Naive B cell (primary cell): ENCODE measurements at regions not wholly inside any gene's neighbourhood (a gene's known extent, or its start where the extent isn't known, plus 50 kb on each side); places are given as distances from the start of the nearest gene placed in this dataset.

Experiments used
- ATAC-seq, 2 donors: fragments of 150-1000 bp; cut with Tn5 transposase; 2 replicates each; pipeline ENCODE4 v1.10.0; 2021; ENCODE audit warnings: low read depth in 2 of 2, mild to moderate bottlenecking in 2 of 2, moderate library complexity in 2 of 2
- DNase-seq: peaks from one replicate; pipeline ENCODE4 v3.0.0; 2022
- H3K27ac Mint-ChIP-seq, 6 donors: one replicate each; pipeline ENCODE4 v1.8.0; 2020 to 2022; ENCODE audit warnings: mild to moderate bottlenecking in 6 of 6, mixed read lengths in 6 of 6, moderate library complexity in 5 of 6, inconsistent platforms in 2 of 6
- H3K27me3 Mint-ChIP-seq, 3 donors: one replicate each; pipeline ENCODE4 v1.8.0; 2021 to 2022; ENCODE audit warnings: mixed read lengths in 3 of 3, mild to moderate bottlenecking in 1 of 3
- H3K36me3 Mint-ChIP-seq, 2 donors: one replicate each; pipeline ENCODE4 v1.8.0; 2020 to 2022; ENCODE audit warnings: mixed read lengths in 2 of 2, inconsistent platforms in 1 of 2, mild to moderate bottlenecking in 1 of 2
- H3K4me1 Mint-ChIP-seq, 3 donors: one replicate each; pipeline ENCODE4 v1.8.0; 2020 to 2022; ENCODE audit warnings: mixed read lengths in 3 of 3, inconsistent platforms in 1 of 3, mild to moderate bottlenecking in 1 of 3, moderate library complexity in 1 of 3
- H3K4me3 Mint-ChIP-seq, 8 donors: one replicate each; pipeline ENCODE4 v1.8.0; 2020 to 2022; ENCODE audit warnings: mild to moderate bottlenecking in 8 of 8, mixed read lengths in 8 of 8, moderate library complexity in 8 of 8, inconsistent platforms in 2 of 8
- H3K9me3 Mint-ChIP-seq, 7 donors: one replicate each; pipeline ENCODE4 v1.8.0; 2020 to 2022; ENCODE audit warnings: mixed read lengths in 7 of 7, mild to moderate bottlenecking in 5 of 7, inconsistent platforms in 2 of 7, moderate library complexity in 1 of 7

DNA sequence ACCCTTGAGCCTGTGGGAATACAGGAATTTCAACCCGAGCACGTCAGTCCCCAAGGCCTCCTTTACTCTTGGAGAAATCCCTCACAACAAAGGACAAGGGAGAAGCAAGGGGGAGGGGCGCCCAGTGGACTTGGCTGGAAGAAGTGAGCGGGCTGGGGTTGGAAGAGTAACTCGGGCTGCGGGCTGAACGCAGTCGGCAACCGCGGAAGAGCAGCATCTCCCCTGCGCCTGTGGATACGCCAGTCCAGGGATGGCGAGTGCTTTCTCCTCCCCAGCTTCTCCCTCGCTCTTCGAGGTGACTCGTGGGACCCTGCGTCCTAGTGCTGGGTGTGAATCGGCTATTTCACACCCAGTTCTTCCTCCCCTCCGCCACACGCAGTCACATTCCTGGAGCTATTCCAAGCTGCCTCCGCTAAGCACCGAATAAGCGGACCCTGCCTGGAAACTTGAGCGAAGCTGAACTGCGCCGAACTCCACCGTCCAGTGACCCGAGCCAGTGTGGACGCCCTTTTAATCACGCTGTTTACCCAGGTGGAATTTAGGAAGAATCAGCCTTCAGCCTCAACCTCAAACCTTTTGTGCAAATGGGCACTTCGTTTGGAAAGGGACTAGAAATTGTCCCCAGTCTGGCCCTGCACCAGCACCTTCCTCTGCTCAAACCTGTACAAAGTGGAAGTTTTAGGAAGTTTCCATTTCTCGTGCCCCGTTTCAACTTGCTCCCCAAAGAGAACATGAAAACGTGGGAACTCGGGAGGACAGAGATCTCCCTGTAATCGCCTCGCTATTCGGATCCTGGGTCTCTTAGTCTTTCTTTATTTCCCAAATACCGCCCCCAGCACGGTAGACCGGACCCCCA is 64.3 kb upstream of the WDR17 start:
- Mint-ChIP-seq H3K27me3 (no peaks in the 10 kb centered on the region), H3K9me3 (no peaks in the 10 kb centered on the region), H3K36me3 (no peaks in the 10 kb centered on the region), H3K4me3 (peak overlapping the region; percentile 89 to 97 (median 94)), H3K27ac (peak overlapping the region in 2 of 6 donors; percentile 31 to 63), H3K4me1 (peaks cover 18 to 21% (median 19%) of the 10 kb centered on the region in 3 donors)
- ATAC-seq (peak; percentile 16 to 18), DNase-seq (no peak)

DNA sequence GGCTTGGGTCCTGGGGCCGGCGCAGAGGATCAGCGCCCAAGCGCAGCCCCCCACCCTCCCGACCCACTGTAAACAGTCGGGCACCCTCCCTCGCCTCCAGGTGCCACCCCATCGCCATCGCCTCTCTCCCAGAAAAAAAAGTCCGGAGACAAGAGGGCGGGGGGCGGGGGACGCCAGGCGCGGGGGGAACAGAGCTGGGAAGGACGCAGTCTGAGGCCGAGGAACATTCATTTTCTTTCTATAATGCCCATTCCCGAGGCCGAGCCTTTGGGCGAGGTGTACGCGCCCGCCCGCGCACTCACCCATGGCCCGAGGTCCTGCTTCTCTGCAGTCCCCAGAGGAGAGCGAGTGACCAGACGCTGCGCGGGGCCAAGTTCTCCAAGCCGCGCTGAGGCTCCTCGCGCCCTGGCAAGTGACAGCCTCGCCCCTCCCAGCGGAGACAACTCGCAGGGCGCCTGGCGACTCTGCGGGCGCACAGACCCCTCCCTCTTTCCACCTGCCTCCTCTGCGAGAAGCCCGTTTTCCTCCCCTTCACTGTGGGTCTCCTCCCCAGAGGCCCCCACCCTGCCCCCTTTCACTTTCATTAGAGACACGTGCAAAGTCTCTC is 63.5 kb upstream of the WDR17 start:
- Mint-ChIP-seq H3K27me3 (no peaks in the 10 kb centered on the region), H3K4me3 (peak overlapping the region; percentile 89 to 97 (median 94)), H3K9me3 (no peaks in the 10 kb centered on the region), H3K27ac (peak overlapping the region; percentile 11 to 88 (median 69)), H3K36me3 (no peaks in the 10 kb centered on the region), H3K4me1 (peaks cover 18 to 21% (median 19%) of the 10 kb centered on the region in 3 donors)
- DNase-seq (peak; percentile 54), ATAC-seq (peak; percentile 90 to 93)

DNA sequence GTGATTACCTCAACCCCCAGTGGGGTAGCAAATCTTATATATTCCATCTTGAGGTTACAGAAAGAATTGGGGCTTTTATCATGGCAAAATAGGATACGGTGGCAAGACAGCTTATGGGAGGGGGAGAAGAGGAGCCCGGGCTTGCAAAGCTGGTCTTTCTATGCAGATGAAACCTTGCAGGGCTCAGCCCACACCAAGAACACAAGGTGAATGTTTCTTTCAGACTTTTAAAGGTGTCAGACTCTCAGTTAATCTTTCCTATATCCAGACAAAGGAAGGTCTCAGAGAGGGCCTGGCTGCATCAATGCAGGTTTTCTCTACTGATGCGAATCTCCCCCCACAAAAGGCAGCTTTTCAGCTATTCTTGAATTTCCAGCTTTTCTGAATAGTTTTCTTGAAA is 59.9 kb upstream of the WDR17 start:
- Mint-ChIP-seq H3K36me3 (no peaks in the 10 kb centered on the region), H3K4me3 (peak overlapping the region in 1 of 8 donors; percentile 61), H3K27me3 (no peaks in the 10 kb centered on the region), H3K9me3 (peaks cover 0 to 3% (median 1%) of the 10 kb centered on the region in 7 donors), H3K27ac (peak overlapping the region in 1 of 6 donors; percentile 8), H3K4me1 (peaks cover 16 to 18% (median 18%) of the 10 kb centered on the region in 3 donors)
- no peak for DNase-seq
- ATAC-seq = no peak

DNA sequence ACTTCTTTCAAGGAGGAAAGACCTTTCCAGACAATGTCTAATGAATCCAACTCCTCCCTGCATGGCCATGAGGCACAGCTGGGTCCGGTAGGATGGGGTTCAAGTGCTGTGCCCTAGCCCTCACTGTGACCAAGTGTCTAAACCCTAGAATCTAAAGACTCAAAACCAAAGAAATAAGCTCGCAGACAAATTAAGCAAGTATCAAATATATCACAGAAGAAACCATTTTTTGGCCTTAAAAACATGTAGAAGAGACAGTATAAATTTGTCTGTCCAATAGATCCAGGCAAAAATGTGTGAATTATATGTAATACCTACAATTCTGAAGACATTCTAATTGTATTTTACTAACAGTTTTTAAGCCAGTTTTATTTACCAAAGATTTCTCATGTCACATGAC is 56.4 kb upstream of the WDR17 start:
- Mint-ChIP-seq H3K36me3 (no peaks in the 10 kb centered on the region), H3K27ac (peak overlapping the region in 1 of 6 donors; percentile 57), H3K27me3 (no peaks in the 10 kb centered on the region), H3K4me1 (peaks cover 16 to 25% (median 22%) of the 10 kb centered on the region in 3 donors), H3K9me3 (peaks cover 0 to 6% (median 1%) of the 10 kb centered on the region in 7 donors), H3K4me3 (no peak overlapping the region)
- no peak for DNase-seq
- ATAC-seq = no peak

DNA sequence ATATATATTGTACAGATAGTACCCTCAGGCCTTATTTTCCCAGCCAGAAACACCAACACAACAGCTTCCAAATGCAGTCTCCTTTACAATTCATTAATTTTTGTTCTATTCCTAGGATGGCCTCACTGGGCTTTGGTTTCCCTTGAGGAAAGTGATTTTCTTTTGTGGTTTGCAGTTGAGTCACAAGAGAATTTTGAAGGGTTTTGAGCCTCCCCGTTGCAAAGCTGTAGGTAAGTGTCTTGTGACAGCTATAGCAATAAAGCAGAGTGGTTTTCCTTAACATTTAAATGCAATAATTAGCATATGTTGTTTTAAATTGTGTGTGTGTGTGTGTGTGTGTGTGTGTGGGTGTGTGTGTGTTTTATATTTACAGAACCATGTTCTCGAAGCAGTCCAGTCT is 54.1 kb upstream of the WDR17 start:
- no peak for DNase-seq
- peaks cover 0 to 10% of the 10 kb centered on the region in 2 donors for H3K36me3 Mint-ChIP-seq
- peaks cover 28 to 44% (median 36%) of the 10 kb centered on the region in 3 donors for H3K4me1 Mint-ChIP-seq
- peak overlapping the region in 1 of 8 donors; percentile 12 for H3K4me3 Mint-ChIP-seq
- H3K27ac Mint-ChIP-seq = peak overlapping the region in 1 of 6 donors; percentile 23
- no peak for ATAC-seq
- peaks cover 0 to 12% (median 7%) of the 10 kb centered on the region in 7 donors for H3K9me3 Mint-ChIP-seq
- no peaks in the 10 kb centered on the region for H3K27me3 Mint-ChIP-seq

DNA sequence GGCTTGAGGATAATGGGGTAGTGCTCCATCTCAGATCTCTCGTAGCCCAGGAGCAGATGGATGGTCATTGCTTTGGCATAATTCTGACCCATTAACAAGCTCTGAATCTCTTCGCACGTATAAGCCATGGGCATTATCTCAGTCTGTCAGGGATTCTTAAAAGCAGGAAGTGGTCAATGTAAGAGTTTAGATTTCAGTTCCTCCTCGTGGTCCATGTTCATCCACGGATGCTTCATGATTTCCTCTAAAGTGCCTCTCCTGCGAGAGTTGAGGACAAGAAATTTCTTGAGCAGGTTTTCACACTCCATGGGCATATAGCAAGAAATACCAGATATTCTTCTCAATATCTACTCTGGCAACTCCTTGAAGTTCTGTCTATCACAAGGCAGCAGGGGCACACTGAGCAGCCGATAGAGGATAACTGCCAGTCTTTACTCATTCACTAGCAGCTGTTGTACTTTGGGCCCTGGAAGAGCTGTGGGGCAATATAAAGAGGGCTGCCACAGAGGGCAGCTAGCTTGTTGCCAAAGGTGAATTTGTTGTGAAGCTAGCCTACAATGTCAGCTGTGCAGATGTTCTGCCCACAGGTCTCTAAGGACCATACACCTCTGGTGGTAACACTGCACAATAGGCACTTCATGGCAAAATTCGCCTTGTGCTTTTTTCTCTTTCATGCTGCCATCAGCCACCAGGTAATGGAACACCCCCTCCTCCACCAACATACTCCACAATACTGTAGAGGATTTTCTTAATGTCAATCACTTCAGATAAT is 52.0 kb upstream of the WDR17 start:
- ATAC-seq (peak; percentile 94 to 95), DNase-seq (peak; percentile 53)
- H3K4me3 Mint-ChIP-seq = peak overlapping the region; percentile 3 to 58 (median 40)

DNA sequence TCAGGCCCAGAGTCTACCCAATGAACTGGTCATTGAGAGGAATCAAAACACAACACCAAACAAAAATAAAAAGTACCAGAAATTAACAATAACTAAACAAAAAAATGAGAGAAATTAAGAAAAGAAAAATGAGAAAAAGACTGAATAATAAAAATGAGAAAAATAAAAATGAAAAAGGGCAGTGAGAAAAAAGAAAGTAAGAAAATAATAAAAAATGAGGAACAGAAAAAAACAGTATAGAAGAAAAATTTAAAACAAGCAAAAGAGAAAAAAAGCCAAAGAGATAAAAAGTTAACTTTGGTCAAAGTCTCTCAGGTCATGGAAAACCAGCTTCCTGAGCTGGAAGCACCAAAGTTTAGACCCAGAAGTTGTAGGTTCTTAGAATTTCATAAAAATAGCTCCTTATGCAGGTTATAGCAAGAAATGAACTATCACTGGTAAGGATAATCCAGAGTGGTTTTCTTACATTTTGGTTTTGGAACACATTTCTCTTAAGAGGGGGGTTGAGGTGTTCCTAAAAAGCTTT is 51.0 kb upstream of the WDR17 start:
- no peak for DNase-seq

More for the DNA sequence above, 52.0 kb upstream of the WDR17 start:
- Mint-ChIP-seq H3K27me3 (no peaks in the 10 kb centered on the region), H3K27ac (peak overlapping the region in 4 of 6 donors; percentile 15 to 80 (median 38)), H3K4me1 (peaks cover 28 to 44% (median 36%) of the 10 kb centered on the region in 3 donors), H3K9me3 (peaks cover 0 to 12% (median 7%) of the 10 kb centered on the region in 7 donors), H3K36me3 (peaks cover 0 to 10% of the 10 kb centered on the region in 2 donors)

More for the DNA sequence above, 51.0 kb upstream of the WDR17 start:
- Mint-ChIP-seq H3K4me3 (peak overlapping the region; percentile 24 to 79 (median 52)), H3K4me1 (peaks cover 28 to 44% (median 36%) of the 10 kb centered on the region in 3 donors), H3K27ac (peak overlapping the region in 4 of 6 donors; percentile 57 to 91 (median 79)), H3K36me3 (peaks cover 0 to 10% of the 10 kb centered on the region in 2 donors), H3K27me3 (peaks cover 0 to 5% (median 0%) of the 10 kb centered on the region in 3 donors), H3K9me3 (peaks cover 0 to 10% (median 6%) of the 10 kb centered on the region in 7 donors)
- ATAC-seq = no peak
